AG04449 (cell line): ENCODE measurements at regions not wholly inside any gene's neighbourhood (a gene's known extent, or its start where the extent isn't known, plus 50 kb on each side); places are given as distances from the start of the nearest gene placed in this dataset.

Source experiments
- CTCF ChIA-PET: fragments of 350-600 bp; formaldehyde crosslinking; extraction: SDS; loops from one replicate; lab custom pipeline; 2021; ENCODE audit warnings: antibody characterized with exemption; lab: Yijun Ruan, JAX
- POLR2A ChIA-PET: fragments of 400-600, 350-600 bp; formaldehyde crosslinking; extraction: SDS; loops from one replicate; lab custom pipeline; 2020; ENCODE audit warnings: antibody characterized with exemption, inconsistent platforms; lab: Yijun Ruan, JAX
- DNase-seq: peaks from one replicate; pipeline ENCODE4 v3.0.0-alpha.2; 2010; ENCODE audit warnings: low read depth, low spot score
- H3K4me3 ChIP-seq: 2 replicates; pipeline ENCODE4 v1.5.1; 2011; ENCODE audit warnings: low read depth, mild to moderate bottlenecking, control low read depth, low read length
- CTCF ChIP-seq: IDR thresholded peaks from one replicate; pipeline ENCODE4 v1.5.1; 2011; ENCODE audit warnings: mild to moderate bottlenecking, moderate library complexity, low read length, control low read depth, inconsistent platforms; ENCODE audit not compliant: insufficient read depth; ENCODE audit errors: missing control alignments

DNA sequence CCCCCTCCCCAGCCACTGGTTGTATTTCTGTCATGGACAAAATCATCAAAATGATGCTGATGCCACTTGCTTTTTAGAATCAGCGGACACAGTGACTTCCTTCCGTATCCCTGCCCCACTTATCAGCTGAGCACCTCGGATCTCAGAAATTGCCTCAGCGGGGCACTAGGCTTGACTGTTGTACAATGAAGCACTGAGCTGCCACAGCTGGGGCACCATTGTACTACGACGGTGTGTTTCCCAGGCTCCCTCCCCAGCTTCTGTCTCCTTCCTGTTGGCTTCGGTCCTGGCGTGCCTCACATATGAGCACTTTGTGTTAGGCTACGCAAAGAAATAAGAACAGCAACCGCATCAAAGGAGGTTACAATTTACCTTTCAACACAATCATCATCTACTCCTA lies 82.4 kb downstream of the F11 start:
- H3K4me3 ChIP-seq: no peak overlapping the region
- CTCF ChIA-PET: no interaction called here
- DNase-seq: no peak
- POLR2A ChIA-PET: no interaction called here
- TF ChIP-seq CTCF: no peak

DNA sequence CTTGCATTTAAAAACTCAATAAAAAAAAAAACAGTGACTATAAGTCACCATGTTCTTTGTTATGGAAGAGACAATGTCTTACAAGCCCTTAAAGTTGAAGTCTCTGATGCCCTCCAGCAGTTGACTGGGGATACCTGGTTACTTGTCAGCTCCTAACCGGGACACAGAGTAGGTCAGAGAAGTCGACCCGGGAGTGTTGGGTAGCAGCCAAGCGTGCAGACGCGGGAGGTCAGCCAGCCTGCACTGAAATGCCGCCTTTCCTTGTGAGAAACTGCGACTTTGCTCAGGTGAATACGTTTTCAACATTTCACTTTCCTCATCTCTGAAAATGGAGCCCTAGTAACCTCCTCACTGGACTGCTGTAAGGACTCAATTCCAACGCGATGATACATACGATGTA lies 81.8 kb downstream of the F11 start:
- POLR2A ChIA-PET: no interaction called here
- DNase-seq: no peak
- H3K4me3 ChIP-seq: no peak overlapping the region
- TF ChIP-seq CTCF: no peak
- CTCF ChIA-PET: no interaction called here

GRCh38 chr4:186345184-186345583 lies 79.2 kb downstream of the F11 start:
- TF ChIP-seq CTCF: no peak
- POLR2A ChIA-PET: no interaction called here
- DNase-seq: no peak
- CTCF ChIA-PET: no interaction called here
- H3K4me3 ChIP-seq: no peak overlapping the region

GRCh38 chr4:186342582-186342981 lies 76.6 kb downstream of the F11 start:
- no peak for TF ChIP-seq CTCF
- DNase-seq: no peak
- ChIA-PET POLR2A (no interaction called here), CTCF (no interaction called here)
- H3K4me3 ChIP-seq: no peak overlapping the region

GRCh38 chr4:186341655-186342054 lies 75.7 kb downstream of the F11 start:
- no peak for DNase-seq
- ChIA-PET POLR2A (no interaction called here), CTCF (no interaction called here)
- TF ChIP-seq CTCF: no peak
- no peak overlapping the region for H3K4me3 ChIP-seq
